ENCODE measurements at regions not wholly inside any gene's neighbourhood (a gene's known extent, or its start where the extent isn't known, plus 50 kb on each side); places are given as distances from the start of the nearest gene placed in this dataset.

DNA sequence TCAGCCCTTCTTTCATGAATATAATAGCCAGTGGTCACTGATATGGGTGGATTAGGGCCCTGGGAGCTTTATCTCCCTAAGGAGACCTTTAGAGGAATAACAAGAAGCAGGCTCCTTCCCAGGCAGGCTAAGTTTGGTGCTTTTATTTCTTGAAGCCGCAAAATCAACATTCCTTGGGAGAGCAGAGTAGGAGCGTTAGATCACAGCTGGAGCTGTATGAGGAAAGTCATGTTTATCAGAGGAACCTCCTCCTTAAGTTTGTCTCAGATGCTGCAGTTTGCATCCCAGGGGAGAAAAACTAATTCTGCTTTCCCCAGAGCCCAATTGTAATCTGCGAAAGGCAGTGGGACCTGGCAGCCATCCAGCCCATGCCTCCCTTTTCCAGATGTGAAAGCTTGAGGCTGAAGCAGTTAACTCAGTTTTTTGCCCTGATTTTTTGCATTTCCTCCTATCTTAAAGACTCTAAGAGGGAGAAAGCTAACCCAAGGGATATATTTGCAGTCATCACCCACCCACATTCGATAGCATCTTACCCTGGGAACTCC is 186.0 kb upstream of the FRMPD4 start:
- WGBS = 67% methylated on average over 3 of the region's 4 CpGs
- H3K27ac ChIP-seq (ENCODE audit: low read depth, low read length) = no peak overlapping the region
- H3K36me3 ChIP-seq (ENCODE audit: insufficient read depth, low read length) = no peaks in the 10 kb centered on the region
- H3K27me3 ChIP-seq (ENCODE audit: insufficient read depth, low read length) = no peaks in the 10 kb centered on the region
- peaks cover 6% of the 10 kb centered on the region; the same call in 1 of the 2 replicates for H3K4me1 ChIP-seq (ENCODE audit: insufficient read depth, low read length)
- H3K4me3 ChIP-seq (ENCODE audit: low read length) = no peak overlapping the region
- no peak overlapping the region for H3K9ac ChIP-seq (ENCODE audit: low read depth, low read length)
- no peaks in the 10 kb centered on the region for H3K9me3 ChIP-seq (ENCODE audit: insufficient read depth, low read depth, low read length)

GRCh38 chrX:11953615-11954014 is 184.7 kb upstream of the FRMPD4 start:
- Histone ChIP-seq H3K27me3 (ENCODE audit: insufficient read depth, low read length) (no peaks in the 10 kb centered on the region), H3K4me1 (ENCODE audit: insufficient read depth, low read length) (peaks cover 6% of the 10 kb centered on the region), H3K9ac (ENCODE audit: low read depth, low read length) (no peak overlapping the region), H3K4me3 (ENCODE audit: low read length) (no peak overlapping the region), H3K9me3 (ENCODE audit: insufficient read depth, low read depth, low read length) (no peaks in the 10 kb centered on the region), H3K36me3 (ENCODE audit: insufficient read depth, low read length) (no peaks in the 10 kb centered on the region), H3K27ac (ENCODE audit: low read depth, low read length) (no peak overlapping the region; the same call in 1 of the 2 replicates)
- WGBS = 63% methylated on average over 2 of the region's 2 CpGs

GRCh38 chrX:11954176-11954575 is 184.1 kb upstream of the FRMPD4 start:
- Histone ChIP-seq H3K9me3 (ENCODE audit: insufficient read depth, low read depth, low read length) (no peaks in the 10 kb centered on the region), H3K4me3 (ENCODE audit: low read length) (no peak overlapping the region), H3K27ac (ENCODE audit: low read depth, low read length) (no peak overlapping the region), H3K27me3 (ENCODE audit: insufficient read depth, low read length) (no peaks in the 10 kb centered on the region), H3K9ac (ENCODE audit: low read depth, low read length) (peak overlapping the region; percentile 31; the same call in 1 of the 2 replicates), H3K36me3 (ENCODE audit: insufficient read depth, low read length) (no peaks in the 10 kb centered on the region), H3K4me1 (ENCODE audit: insufficient read depth, low read length) (peaks cover 6% of the 10 kb centered on the region)
- WGBS = 89% methylated on average over 3 of the region's 3 CpGs

- no peaks in the 10 kb centered on the region; the same call in 1 of the 2 replicates for H3K4me1 ChIP-seq (ENCODE audit: insufficient read depth, low read length)
- H3K27me3 ChIP-seq (ENCODE audit: insufficient read depth, low read length) = no peaks in the 10 kb centered on the region
- H3K9ac ChIP-seq (ENCODE audit: low read depth, low read length) = no peak overlapping the region
- WGBS = 83% methylated on average over 2 of the region's 4 CpGs
- H3K36me3 ChIP-seq (ENCODE audit: insufficient read depth, low read length) = no peaks in the 10 kb centered on the region
- no peak overlapping the region for H3K27ac ChIP-seq (ENCODE audit: low read depth, low read length)
- H3K9me3 ChIP-seq (ENCODE audit: insufficient read depth, low read depth, low read length) = no peaks in the 10 kb centered on the region
- no peak overlapping the region for H3K4me3 ChIP-seq (ENCODE audit: low read length)
Measured at GRCh38 chrX:11960031-11960430, 178.2 kb upstream of the FRMPD4 start.

GRCh38 chrX:11965436-11965835 is 172.8 kb upstream of the FRMPD4 start:
- H3K27me3 ChIP-seq (ENCODE audit: insufficient read depth, low read length) = no peaks in the 10 kb centered on the region
- no peak overlapping the region for H3K9ac ChIP-seq (ENCODE audit: low read depth, low read length)
- WGBS = 100% methylated on average over 1 of the region's 1 CpG
- H3K36me3 ChIP-seq (ENCODE audit: insufficient read depth, low read length) = no peaks in the 10 kb centered on the region
- H3K9me3 ChIP-seq (ENCODE audit: insufficient read depth, low read depth, low read length) = no peaks in the 10 kb centered on the region
- H3K4me3 ChIP-seq (ENCODE audit: low read length) = no peak overlapping the region
- no peak overlapping the region for H3K27ac ChIP-seq (ENCODE audit: low read depth, low read length)
- H3K4me1 ChIP-seq (ENCODE audit: insufficient read depth, low read length) = no peaks in the 10 kb centered on the region

DNA sequence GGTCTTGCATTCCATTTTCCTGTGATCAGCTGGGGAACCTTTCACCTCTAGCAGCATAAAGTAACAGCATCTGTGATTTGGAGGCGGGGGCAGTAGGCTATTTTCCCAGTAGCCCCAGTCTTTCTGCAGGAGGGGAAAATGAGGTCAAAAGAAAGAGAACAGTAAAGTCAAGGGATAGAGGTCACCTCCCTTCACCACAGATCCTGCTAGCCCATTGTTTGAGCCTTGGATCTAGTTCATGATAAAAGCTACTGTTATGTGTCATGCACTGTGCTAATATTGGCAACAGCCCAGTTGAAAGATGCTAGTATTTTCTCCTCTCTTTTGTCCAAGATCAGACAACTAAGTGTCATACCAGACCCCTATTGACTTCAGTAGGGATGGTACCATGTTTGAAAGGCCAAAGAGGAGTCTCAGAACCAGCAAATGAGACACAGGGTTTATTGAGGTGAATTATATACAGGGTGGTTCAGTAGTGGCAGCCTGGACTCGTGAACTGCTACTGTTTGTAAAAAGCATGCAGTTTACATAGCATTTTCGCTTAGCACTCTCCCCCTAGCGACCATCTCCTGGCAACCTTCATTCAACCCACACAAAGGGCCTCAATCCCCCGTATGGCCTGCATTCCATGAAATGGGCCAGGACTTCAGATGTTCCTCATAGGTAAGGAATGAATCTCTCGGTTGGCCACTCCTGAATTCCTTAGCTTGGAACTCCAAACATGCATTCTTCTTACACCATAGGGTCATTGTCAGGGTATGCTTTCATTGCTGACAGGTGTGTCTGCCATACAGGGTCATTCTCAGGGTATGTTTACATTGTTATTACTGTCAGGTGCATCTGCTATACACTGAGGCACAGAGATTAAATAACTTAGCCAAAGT is 170.0 kb upstream of the FRMPD4 start:
- Histone ChIP-seq H3K4me1 (ENCODE audit: insufficient read depth, low read length) (no peaks in the 10 kb centered on the region), H3K9ac (ENCODE audit: low read depth, low read length) (no peak overlapping the region), H3K36me3 (ENCODE audit: insufficient read depth, low read length) (no peaks in the 10 kb centered on the region), H3K27me3 (ENCODE audit: insufficient read depth, low read length) (no peaks in the 10 kb centered on the region), H3K9me3 (ENCODE audit: insufficient read depth, low read depth, low read length) (no peaks in the 10 kb centered on the region), H3K27ac (ENCODE audit: low read depth, low read length) (no peak overlapping the region), H3K4me3 (ENCODE audit: low read length) (no peak overlapping the region)
- WGBS = 78% methylated on average over 5 of the region's 6 CpGs

- WGBS = 93% methylated on average over 4 of the region's 4 CpGs
Measured at GRCh38 chrX:11968991-11969390, 169.3 kb upstream of the FRMPD4 start.

DNA sequence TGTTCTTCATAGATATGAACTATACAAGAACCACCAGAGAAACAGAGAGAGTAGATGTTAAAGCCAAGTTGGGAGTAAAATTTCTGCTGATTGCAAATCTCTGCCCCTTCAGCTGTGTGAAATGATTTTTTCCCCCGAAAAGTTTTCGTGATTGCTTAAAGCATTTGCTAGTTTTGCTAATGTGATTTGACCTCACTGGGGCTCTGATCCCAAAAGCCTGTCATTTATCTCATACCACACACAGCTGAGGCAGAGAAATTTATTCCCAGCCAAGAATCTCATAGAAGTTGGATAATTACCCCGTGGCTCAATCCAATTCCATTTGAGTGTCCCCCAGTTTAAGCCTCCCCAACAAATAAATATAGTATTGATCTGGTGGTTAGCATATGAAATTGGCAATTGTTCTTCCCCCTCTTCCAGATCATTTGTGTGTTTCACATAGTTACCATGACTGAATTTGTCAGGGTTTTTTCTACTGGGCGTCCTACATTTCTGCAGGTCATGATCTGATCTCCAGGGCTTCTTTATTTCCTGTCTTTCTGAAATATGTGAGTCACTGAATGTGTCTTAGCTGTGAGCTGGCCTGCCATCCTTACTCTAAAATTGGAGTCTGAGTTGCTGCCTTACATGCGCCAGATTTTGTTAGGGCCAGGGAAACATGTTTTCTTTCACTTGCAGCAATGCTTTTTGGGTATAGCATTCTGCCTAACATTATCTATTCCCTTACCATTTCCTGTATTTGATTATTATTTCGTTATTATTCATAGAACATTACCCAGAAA is 167.5 kb upstream of the FRMPD4 start:
- H3K9me3 ChIP-seq (ENCODE audit: insufficient read depth, low read depth, low read length) = no peaks in the 10 kb centered on the region
- H3K27ac ChIP-seq (ENCODE audit: low read depth, low read length) = no peak overlapping the region
- no peaks in the 10 kb centered on the region for H3K27me3 ChIP-seq (ENCODE audit: insufficient read depth, low read length)
- no peak overlapping the region for H3K9ac ChIP-seq (ENCODE audit: low read depth, low read length)
- no peaks in the 10 kb centered on the region for H3K36me3 ChIP-seq (ENCODE audit: insufficient read depth, low read length)
- whole genome bisulfite sequencing = 93% methylated on average over 4 of the region's 6 CpGs
- H3K4me3 ChIP-seq (ENCODE audit: low read length) = no peak overlapping the region
- no peaks in the 10 kb centered on the region for H3K4me1 ChIP-seq (ENCODE audit: insufficient read depth, low read length)

More at GRCh38 chrX:11968991-11969390, 169.3 kb upstream of the FRMPD4 start:
- Histone ChIP-seq H3K9ac (ENCODE audit: low read depth, low read length) (no peak overlapping the region), H3K27ac (ENCODE audit: low read depth, low read length) (no peak overlapping the region), H3K27me3 (ENCODE audit: insufficient read depth, low read length) (no peaks in the 10 kb centered on the region), H3K9me3 (ENCODE audit: insufficient read depth, low read depth, low read length) (no peaks in the 10 kb centered on the region), H3K4me3 (ENCODE audit: low read length) (no peak overlapping the region), H3K4me1 (ENCODE audit: insufficient read depth, low read length) (no peaks in the 10 kb centered on the region), H3K36me3 (ENCODE audit: insufficient read depth, low read length) (no peaks in the 10 kb centered on the region)

DNA sequence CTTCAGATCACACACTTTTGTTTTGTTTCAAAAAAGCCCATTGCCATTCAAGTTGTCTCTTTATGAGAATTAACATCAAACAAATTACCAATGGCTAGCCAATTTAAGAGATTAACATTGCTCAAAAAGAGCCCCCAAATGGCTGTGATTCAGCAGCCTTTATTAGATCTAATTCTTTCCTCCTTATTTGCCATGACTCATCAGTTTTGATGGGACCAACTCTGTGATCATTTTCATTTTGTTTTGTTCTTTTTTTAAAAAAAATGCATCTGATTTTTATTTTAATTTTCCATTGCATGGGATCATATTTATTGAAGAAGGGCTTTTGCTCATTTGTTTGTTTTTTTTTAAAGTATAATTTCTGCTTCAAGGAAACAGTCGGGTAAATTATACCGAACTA is 161.6 kb upstream of the FRMPD4 start:
- WGBS = no CpG with 5 or more reads among the region's 2 CpGs
- no peak overlapping the region for H3K27ac ChIP-seq (ENCODE audit: low read depth, low read length)
- no peaks in the 10 kb centered on the region for H3K9me3 ChIP-seq (ENCODE audit: insufficient read depth, low read depth, low read length)
- no peaks in the 10 kb centered on the region for H3K36me3 ChIP-seq (ENCODE audit: insufficient read depth, low read length)
- H3K27me3 ChIP-seq (ENCODE audit: insufficient read depth, low read length) = no peaks in the 10 kb centered on the region
- no peaks in the 10 kb centered on the region for H3K4me1 ChIP-seq (ENCODE audit: insufficient read depth, low read length)
- no peak overlapping the region for H3K9ac ChIP-seq (ENCODE audit: low read depth, low read length)
- H3K4me3 ChIP-seq (ENCODE audit: low read length) = no peak overlapping the region

- Histone ChIP-seq H3K27me3 (ENCODE audit: insufficient read depth, low read length) (no peaks in the 10 kb centered on the region), H3K4me3 (ENCODE audit: low read length) (no peak overlapping the region), H3K36me3 (ENCODE audit: insufficient read depth, low read length) (no peaks in the 10 kb centered on the region), H3K9ac (ENCODE audit: low read depth, low read length) (no peak overlapping the region), H3K9me3 (ENCODE audit: insufficient read depth, low read depth, low read length) (no peaks in the 10 kb centered on the region), H3K4me1 (ENCODE audit: insufficient read depth, low read length) (no peaks in the 10 kb centered on the region), H3K27ac (ENCODE audit: low read depth, low read length) (no peak overlapping the region)
Measured at GRCh38 chrX:11992271-11992670, 146.0 kb upstream of the FRMPD4 start.

DNA sequence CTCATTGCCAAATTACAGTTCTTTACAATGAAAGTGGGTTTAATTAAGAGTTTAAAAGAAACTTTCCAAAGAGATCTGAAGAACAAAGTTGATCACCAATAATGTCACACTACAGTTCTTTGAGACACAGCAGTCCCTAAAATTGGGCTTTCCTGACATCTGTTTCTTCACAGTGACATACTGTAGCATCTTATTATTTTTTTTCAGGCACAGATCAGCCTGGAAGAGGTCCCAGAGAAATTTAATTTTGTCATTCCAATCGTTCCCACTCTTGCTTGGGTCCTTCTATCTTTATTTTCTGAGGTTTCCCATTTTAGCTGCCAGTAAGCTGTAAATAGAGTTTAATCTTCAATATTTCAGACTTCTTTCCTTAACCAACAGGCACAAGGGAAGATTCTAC is 143.1 kb upstream of the FRMPD4 start:
- Histone ChIP-seq H3K9ac (ENCODE audit: low read depth, low read length) (no peak overlapping the region), H3K4me1 (ENCODE audit: insufficient read depth, low read length) (no peaks in the 10 kb centered on the region), H3K27me3 (ENCODE audit: insufficient read depth, low read length) (no peaks in the 10 kb centered on the region), H3K36me3 (ENCODE audit: insufficient read depth, low read length) (no peaks in the 10 kb centered on the region), H3K4me3 (ENCODE audit: low read length) (no peak overlapping the region), H3K27ac (ENCODE audit: low read depth, low read length) (no peak overlapping the region), H3K9me3 (ENCODE audit: insufficient read depth, low read depth, low read length) (no peaks in the 10 kb centered on the region)
- 79% methylated on average over 1 of the region's 1 CpG for WGBS
